ENCODE measurements at regions not wholly inside any gene's neighbourhood (a gene's known extent, or its start where the extent isn't known, plus 50 kb on each side); places are given as distances from the start of the nearest gene placed in this dataset.
"Not testable (repeated sequence)": the region's sequence is repeated elsewhere in the genome, so short reads cannot be mapped to it uniquely, and the experiment has no call there.

GRCh38 chr13:46491641-46492040 lies 61.3 kb upstream of the LRCH1 start:
- Histone ChIP-seq H2BK15ac (ENCODE audit: low read depth, low read length) (no peak overlapping the region), H3K23ac (ENCODE audit: low read depth, low read length) (no peak overlapping the region), H3K4ac (ENCODE audit: low read depth, low read length) (no peak overlapping the region), H3K4me1 (ENCODE audit: control insufficient read depth, insufficient read depth, low read length) (peaks cover 2% of the 10 kb centered on the region; the same call in 1 of the 2 replicates), H3K9me1 (ENCODE audit: insufficient read depth, low read length) (no peaks in the 10 kb centered on the region), H2BK20ac (ENCODE audit: low read depth, low read length) (no peak overlapping the region), H4K91ac (ENCODE audit: insufficient read depth, low read depth, low read length) (no peak overlapping the region), H3K56ac (ENCODE audit: extremely low read depth, insufficient read depth, low read length) (no peak overlapping the region), H4K20me1 (ENCODE audit: insufficient read depth, low read length) (no peaks in the 10 kb centered on the region), H2BK120ac (ENCODE audit: low read depth, low read length) (no peak overlapping the region), H3K9me3 (ENCODE audit: control insufficient read depth, insufficient read depth, low read length) (no peaks in the 10 kb centered on the region; the same call in 1 of the 2 replicates), H3K4me2 (ENCODE audit: low read depth, low read length) (no peak overlapping the region), H2AFZ (replicated peaks; ENCODE audit: low read length, poor library complexity) (no peak overlapping the region), H3K9ac (ENCODE audit: low read depth, low read length) (no peak overlapping the region), H2AK5ac (ENCODE audit: low read depth, low read length) (no peak overlapping the region), H3K27me3 (ENCODE audit: control insufficient read depth, insufficient read depth, low read length) (peaks cover 2% of the 10 kb centered on the region), H4K8ac (ENCODE audit: low read depth in 2 of 2, low read length in 2 of 2) (no peak overlapping the region), H3K36me3 (ENCODE audit: control insufficient read depth, insufficient read depth, low read length) (no peaks in the 10 kb centered on the region), H3K79me1 (ENCODE audit: low read depth in 1 of 2, low read length in 2 of 2) (no peaks in the 10 kb centered on the region), H3K14ac (replicated peaks; ENCODE audit: low read depth, low read length) (no peak overlapping the region), H3K18ac (ENCODE audit: low read depth, low read length) (no peak overlapping the region), H3K4me3 (ENCODE audit: insufficient read depth, low read depth, low read length) (no peak overlapping the region), H4K5ac (ENCODE audit: low read depth, low read length) (no peak overlapping the region), H2BK5ac (ENCODE audit: low read depth, low read length, poor library complexity, severe bottlenecking) (no peak overlapping the region), H3K27ac (ENCODE audit: insufficient read depth, low read length) (no peak overlapping the region), H2AK9ac (replicated peaks; ENCODE audit: low read depth, low read length, poor library complexity) (no peak overlapping the region)
- TF ChIP-seq MAZ (IDR thresholded peaks at IDR 0.05; ENCODE audit: borderline replicate concordance, low read depth, low read length), result no peak
- TF ChIP-seq ELK1 (IDR thresholded peaks at IDR 0.05; ENCODE audit: borderline replicate concordance, low read depth, low read length), result no peak
- no CpG with 5 or more reads among the region's 4 CpGs for WGBS, 2 experiments (ENCODE audit: extremely low coverage in 2 of 2, insufficient read length in 1 of 2)
- BruUV-seq (replicated peaks), result no TSS peak
- ChIA-PET CTCF (interaction anchor here (1.0 kb wide), 1 partner anchor 229 kb away, joined by 6 read pairs; no protein-coding TSS in a partner anchor), POLR2A (ENCODE audit: unreplicated experiment) (no interaction called here)
- intact Hi-C loops (cut with micrococcal nuclease), result loop anchor here (5.0 kb wide), 1 partner anchor 126 kb away; no protein-coding TSS in a partner anchor
- dilution Hi-C loops (cut with HindIII; ENCODE audit: low sequenced_read_pairs, unreplicated experiment), result no loop called here
- in situ Hi-C loops (cut with MboI; ENCODE audit: low sequenced_read_pairs), result loop anchor here (10.0 kb wide), 1 partner anchor 233 kb away; no protein-coding TSS in a partner anchor
- DNase-seq (no peak), ATAC-seq (ENCODE audit: low read depth) (no peak)

GRCh38 chr13:46490713-46491112 lies 62.3 kb upstream of the LRCH1 start:
- H2BK20ac ChIP-seq (ENCODE audit: low read depth, low read length); H3K4ac ChIP-seq (ENCODE audit: low read depth, low read length); H2AK5ac ChIP-seq (ENCODE audit: low read depth, low read length); H3K27me3 ChIP-seq (ENCODE audit: control insufficient read depth, insufficient read depth, low read length); H3K9me1 ChIP-seq (ENCODE audit: insufficient read depth, low read length); BruUV-seq (replicated peaks); H2BK120ac ChIP-seq (ENCODE audit: low read depth, low read length); H4K91ac ChIP-seq (ENCODE audit: insufficient read depth, low read depth, low read length); H2BK15ac ChIP-seq (ENCODE audit: low read depth, low read length); H3K79me1 ChIP-seq (ENCODE audit: low read depth in 1 of 2, low read length in 2 of 2); H4K8ac ChIP-seq (ENCODE audit: low read depth in 2 of 2, low read length in 2 of 2); H3K27ac ChIP-seq (ENCODE audit: insufficient read depth, low read length); DNase-seq; H3K18ac ChIP-seq (ENCODE audit: low read depth, low read length); H3K56ac ChIP-seq (ENCODE audit: extremely low read depth, insufficient read depth, low read length); CTCF ChIA-PET; ATAC-seq (ENCODE audit: low read depth); H2AFZ ChIP-seq (replicated peaks; ENCODE audit: low read length, poor library complexity); H3K9me3 ChIP-seq (ENCODE audit: control insufficient read depth, insufficient read depth, low read length); H3K9ac ChIP-seq (ENCODE audit: low read depth, low read length); H4K5ac ChIP-seq (ENCODE audit: low read depth, low read length); H3K4me1 ChIP-seq (ENCODE audit: control insufficient read depth, insufficient read depth, low read length); H3K23ac ChIP-seq (ENCODE audit: low read depth, low read length); H2AK9ac ChIP-seq (replicated peaks; ENCODE audit: low read depth, low read length, poor library complexity); POLR2A ChIA-PET (ENCODE audit: unreplicated experiment); H3K4me2 ChIP-seq (ENCODE audit: low read depth, low read length); H3K4me3 ChIP-seq (ENCODE audit: insufficient read depth, low read depth, low read length); H3K36me3 ChIP-seq (ENCODE audit: control insufficient read depth, insufficient read depth, low read length); H3K14ac ChIP-seq (replicated peaks; ENCODE audit: low read depth, low read length); H4K20me1 ChIP-seq (ENCODE audit: insufficient read depth, low read length); dilution Hi-C loops (cut with HindIII; ENCODE audit: low sequenced_read_pairs, unreplicated experiment); H2BK5ac ChIP-seq (ENCODE audit: low read depth, low read length, poor library complexity, severe bottlenecking): not testable (repeated sequence)
- intact Hi-C loops (cut with micrococcal nuclease) (loop anchor here (5.0 kb wide), 1 partner anchor 127 kb away; no protein-coding TSS in a partner anchor), in situ Hi-C loops (cut with MboI; ENCODE audit: low sequenced_read_pairs) (loop anchor here (10.0 kb wide), 1 partner anchor 234 kb away; no protein-coding TSS in a partner anchor)
- WGBS, 2 experiments (ENCODE audit: extremely low coverage in 2 of 2, insufficient read length in 1 of 2), result 80% methylated on average over 1 of the region's 14 CpGs; no CpG with 5 or more reads in 1 of the 2 experiments
